ENCODE measurements at regions not wholly inside any gene's neighbourhood (a gene's known extent, or its start where the extent isn't known, plus 50 kb on each side); places are given as distances from the start of the nearest gene placed in this dataset.

GRCh38 chr17:33816036-33816435 lies 439.0 kb upstream of the CCL2 start:
- no peak overlapping the region for H3K27ac ChIP-seq
- TF ChIP-seq ZFX (IDR thresholded peaks at IDR 0.05) (no peak), CTCF (conservative IDR thresholded peaks at IDR 0.05) (no peak)

DNA sequence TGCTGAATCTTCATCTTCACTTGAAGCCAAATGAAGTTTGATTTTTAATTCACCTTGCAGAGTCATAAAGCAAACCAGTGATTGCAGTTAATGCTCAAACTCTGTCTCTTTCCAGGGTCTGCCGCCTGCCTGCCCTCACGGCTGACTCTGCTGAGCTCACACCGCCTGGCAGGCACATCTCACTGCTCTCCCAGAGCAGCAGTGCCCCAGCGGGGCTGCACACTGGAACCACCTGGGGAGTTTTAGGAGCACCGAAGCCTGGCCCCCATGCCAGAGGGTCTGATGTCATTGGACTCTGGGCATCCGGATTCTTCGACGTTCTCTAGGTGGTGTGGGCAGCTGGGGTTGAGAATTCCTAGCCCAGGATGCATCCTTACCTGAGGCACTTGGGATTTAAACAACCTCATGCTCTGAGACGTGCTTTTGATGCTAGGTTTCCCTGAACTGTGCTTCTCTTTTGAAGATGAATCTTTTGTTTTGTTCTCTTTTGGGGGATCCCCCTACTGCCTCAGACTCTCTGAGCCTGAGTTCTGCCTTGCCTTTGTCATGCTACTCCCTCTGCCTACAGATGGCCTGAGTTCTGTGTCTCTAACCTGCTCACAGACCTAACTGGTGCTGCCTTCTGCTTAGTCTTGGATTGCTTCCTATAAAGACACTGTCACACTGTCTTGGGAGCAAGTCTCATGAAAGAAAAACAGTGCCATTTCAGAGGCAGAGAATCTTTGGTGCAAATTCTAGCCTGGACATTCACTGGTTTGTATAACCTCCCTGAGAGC lies 438.1 kb upstream of the CCL2 start:
- no peak overlapping the region for H3K27ac ChIP-seq
- TF ChIP-seq CTCF (conservative IDR thresholded peaks at IDR 0.05) (no peak), ZFX (IDR thresholded peaks at IDR 0.05) (no peak)

DNA sequence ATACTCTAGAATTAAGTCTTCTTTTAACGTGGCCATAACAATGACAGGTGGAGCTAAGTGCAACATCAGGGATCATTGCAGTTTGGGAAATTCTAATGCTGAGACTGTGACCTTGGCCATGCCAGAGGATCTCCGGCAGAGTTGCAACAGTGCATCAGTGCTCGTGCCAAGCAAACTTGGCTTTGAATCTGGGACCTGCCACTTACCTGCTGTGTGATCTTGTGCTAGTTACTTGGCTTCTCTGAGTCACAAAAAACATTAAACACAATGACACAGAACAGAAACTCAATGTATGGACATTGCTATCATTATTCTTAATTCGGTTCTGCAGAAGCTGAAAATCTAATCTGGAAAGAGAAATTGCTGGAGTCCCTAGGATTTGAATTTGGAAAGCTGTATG lies 435.5 kb upstream of the CCL2 start:
- no peak overlapping the region for H3K27ac ChIP-seq
- TF ChIP-seq CTCF (conservative IDR thresholded peaks at IDR 0.05) (no peak), ZFX (IDR thresholded peaks at IDR 0.05) (no peak)

- no peak for TF ChIP-seq CTCF (conservative IDR thresholded peaks at IDR 0.05)
- no peak for TF ChIP-seq ZFX (IDR thresholded peaks at IDR 0.05)
- no peak overlapping the region for H3K27ac ChIP-seq
Observed at GRCh38 chr17:33832262-33832661, 422.8 kb upstream of the CCL2 start.

DNA sequence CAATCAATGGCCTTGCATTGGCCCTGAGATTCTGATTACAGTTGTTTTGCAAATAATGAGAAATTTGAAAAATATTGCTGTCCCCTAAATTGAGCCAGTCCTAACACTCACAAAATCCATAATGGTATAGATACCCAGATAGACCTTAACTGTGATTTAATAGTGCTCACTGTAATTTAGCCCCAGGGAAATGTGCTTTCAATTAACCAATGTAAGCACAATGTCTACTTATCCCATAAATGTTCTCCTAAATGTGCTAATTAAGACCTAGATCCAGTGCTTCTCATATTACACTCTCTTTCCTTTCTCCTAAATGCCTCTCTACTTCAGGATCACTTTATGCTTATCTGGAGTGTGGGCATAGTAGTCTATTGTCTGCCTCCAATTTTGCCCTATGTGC lies 417.8 kb upstream of the CCL2 start:
- no peak for TF ChIP-seq ZFX (IDR thresholded peaks at IDR 0.05)
- no peak for TF ChIP-seq CTCF (conservative IDR thresholded peaks at IDR 0.05)

GRCh38 chr17:33838281-33838680 lies 416.8 kb upstream of the CCL2 start:
- no peak overlapping the region for H3K27ac ChIP-seq

More for the DNA sequence above, 417.8 kb upstream of the CCL2 start:
- H3K27ac ChIP-seq = no peak overlapping the region

More at GRCh38 chr17:33838281-33838680, 416.8 kb upstream of the CCL2 start:
- no peak for TF ChIP-seq ZFX (IDR thresholded peaks at IDR 0.05)
- no peak for TF ChIP-seq CTCF (conservative IDR thresholded peaks at IDR 0.05)
